Fibroblast of villous mesenchyme (primary cell): ENCODE measurements at regions not wholly inside any gene's neighbourhood (a gene's known extent, or its start where the extent isn't known, plus 50 kb on each side); places are given as distances from the start of the nearest gene placed in this dataset.

Experiments used
- DNase-seq: peaks from one replicate; pipeline ENCODE4 v3.0.0-alpha.2; 2010; ENCODE audit warnings: low read depth
- H3K4me3 ChIP-seq: 2 replicates; pipeline ENCODE4 v1.5.1; 2011; ENCODE audit warnings: low read depth, mild to moderate bottlenecking, low read length
- CTCF ChIP-seq: IDR thresholded peaks from 2 replicates; pipeline ENCODE4 v1.5.1; 2012; ENCODE audit warnings: low read depth, mild to moderate bottlenecking, low read length; ENCODE audit not compliant: insufficient read depth

DNA sequence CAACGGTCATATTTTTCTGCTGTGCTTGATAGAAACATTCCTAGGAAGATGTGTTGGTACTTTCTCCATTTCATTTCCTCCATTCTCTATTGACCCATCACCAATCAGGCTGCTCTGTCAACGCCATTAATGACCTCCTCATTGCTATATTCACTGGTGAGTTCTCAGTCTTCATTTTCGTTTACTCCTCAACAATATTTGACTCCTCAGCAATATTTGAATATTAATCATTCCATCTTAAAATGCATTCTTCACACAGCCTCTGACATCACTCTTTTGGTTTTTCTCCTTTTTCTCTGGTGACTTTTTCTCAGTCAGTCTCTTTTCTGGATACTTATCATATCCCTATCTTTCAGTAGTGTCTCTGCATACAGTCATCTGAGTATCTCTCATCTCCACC is 323.5 kb upstream of the CRIM1 start:
- no peak for TF ChIP-seq CTCF
- no peak for DNase-seq
- H3K4me3 ChIP-seq, result no peak overlapping the region

DNA sequence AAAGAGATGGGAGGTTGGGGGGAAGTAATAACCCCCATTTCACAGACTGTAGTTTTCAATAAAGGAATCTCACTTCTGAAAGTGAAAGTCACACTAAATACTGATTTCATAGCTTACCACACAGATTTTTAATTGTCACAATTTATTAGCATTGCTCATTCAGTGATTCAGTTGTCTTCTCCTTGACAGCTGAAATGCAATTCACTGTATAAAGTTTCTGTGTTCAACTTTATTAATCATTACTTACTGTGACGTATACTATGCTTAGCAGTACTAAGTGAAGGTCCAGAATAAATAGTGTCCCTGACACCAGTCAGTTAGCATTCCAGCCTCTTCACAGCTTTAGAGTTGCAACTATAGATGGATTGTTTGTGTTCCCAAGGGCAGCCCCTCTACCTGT is 324.1 kb upstream of the CRIM1 start:
- TF ChIP-seq CTCF, result no peak
- DNase-seq, result no peak
- H3K4me3 ChIP-seq, result no peak overlapping the region

DNA sequence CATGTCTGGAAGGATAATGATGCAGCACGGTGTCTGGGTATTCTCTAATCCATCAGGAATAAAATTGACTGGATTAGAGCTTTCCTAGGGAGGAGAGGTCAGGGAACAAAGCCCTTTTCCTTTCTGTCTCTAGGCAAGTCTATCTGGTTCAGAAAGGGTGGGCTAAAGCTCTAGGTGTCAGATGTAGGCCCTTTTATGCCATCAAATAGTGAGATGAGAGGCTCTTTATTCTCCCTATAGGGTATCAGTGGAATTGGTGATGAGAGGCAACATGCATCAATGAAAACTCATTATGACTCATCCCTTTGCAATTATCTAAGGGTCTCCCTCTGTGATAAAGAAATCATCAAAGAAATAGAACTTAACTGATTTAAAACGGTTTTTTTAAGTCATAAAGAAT is 328.0 kb upstream of the CRIM1 start:
- no peak for TF ChIP-seq CTCF

GRCh38 chr2:36013064-36013463 is 342.5 kb upstream of the CRIM1 start:
- DNase-seq, result no peak
- no peak for TF ChIP-seq CTCF
- H3K4me3 ChIP-seq, result no peak overlapping the region

More for the DNA sequence above, 328.0 kb upstream of the CRIM1 start:
- no peak overlapping the region for H3K4me3 ChIP-seq
- no peak for DNase-seq

DNA sequence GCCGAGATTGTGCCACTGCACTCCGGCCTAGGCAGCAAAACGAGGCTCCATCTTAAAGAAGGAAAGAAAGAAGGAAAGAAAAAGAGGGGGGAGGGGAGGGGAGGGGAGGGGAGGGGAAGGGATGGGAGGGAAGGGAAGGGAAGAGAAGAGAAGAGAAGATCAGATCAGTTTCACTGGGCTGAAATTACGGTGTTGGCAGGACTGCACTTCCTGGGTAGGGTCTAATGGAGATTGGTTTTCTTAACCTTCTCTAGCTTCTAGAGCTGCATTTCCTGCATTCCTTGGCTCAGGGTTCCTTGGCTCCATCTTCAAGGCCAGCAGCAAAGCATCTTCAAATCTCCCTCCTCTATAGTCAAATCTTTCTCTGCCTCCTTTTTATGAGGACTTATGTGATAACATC is 349.1 kb upstream of the CRIM1 start:
- no peak overlapping the region for H3K4me3 ChIP-seq
- TF ChIP-seq CTCF, result no peak
- DNase-seq, result no peak

GRCh38 chr2:36002941-36003340 is 352.6 kb upstream of the CRIM1 start:
- H3K4me3 ChIP-seq, result no peak overlapping the region
- DNase-seq, result no peak
- TF ChIP-seq CTCF, result no peak

GRCh38 chr2:35997488-35997887 is 358.1 kb upstream of the CRIM1 start:
- no peak for TF ChIP-seq CTCF
- no peak overlapping the region for H3K4me3 ChIP-seq
- DNase-seq, result no peak
